GM23338 (cell line): ENCODE measurements at regions not wholly inside any gene's neighbourhood (a gene's known extent, or its start where the extent isn't known, plus 50 kb on each side); places are given as distances from the start of the nearest gene placed in this dataset.

Source experiments
- ATAC-seq: fragments of 200-7000 bp; cut with Tn5 transposase; 3 replicates; pipeline ENCODE4 v1.9.1; 2020
- DNase-seq: peaks from one replicate; pipeline ENCODE4 v3.0.0-alpha.2; 2015; ENCODE audit warnings: low spot score
- H2AFZ ChIP-seq: fragments of 200-600 bp; sonication (generic); 2 replicates; pipeline ENCODE4 v1.8.0; 2016; ENCODE audit warnings: antibody characterized with exemption, mild to moderate bottlenecking, moderate library complexity
- H3F3A ChIP-seq: fragments of 200-600 bp; sonication (generic); replicated peaks from 2 replicates; pipeline ENCODE4 v1.8.0; 2017; ENCODE audit warnings: antibody characterized with exemption, mixed run types, low read depth
- H3K27ac ChIP-seq: fragments of 200-600 bp; sonication (generic); 2 replicates; pipeline ENCODE4 v1.6.1; 2016; ENCODE audit warnings: low read depth
- H3K27me3 ChIP-seq: fragments of 200-600 bp; sonication (generic); 2 replicates; pipeline ENCODE4 v1.8.0; 2016; ENCODE audit warnings: mild to moderate bottlenecking, mixed run types, moderate library complexity; ENCODE audit not compliant: insufficient read depth
- H3K36me3 ChIP-seq: fragments of 200-600 bp; sonication (generic); 2 replicates; pipeline ENCODE4 v1.8.0; 2016; ENCODE audit warnings: mild to moderate bottlenecking; ENCODE audit not compliant: insufficient read depth
- H3K4me1 ChIP-seq: fragments of 200-600 bp; sonication (generic); 2 replicates; pipeline ENCODE4 v1.8.0; 2016; ENCODE audit warnings: mild to moderate bottlenecking, moderate library complexity; ENCODE audit not compliant: insufficient read depth
- H3K4me2 ChIP-seq: fragments of 200-600 bp; sonication (generic); 2 replicates; pipeline ENCODE4 v1.7.1; 2017; ENCODE audit warnings: mixed run types
- H3K4me3 ChIP-seq: fragments of 200-600 bp; sonication (generic); 2 replicates; pipeline ENCODE4 v1.6.1; 2016; ENCODE audit warnings: mixed run types
- H3K79me2 ChIP-seq: fragments of 200-600 bp; sonication (generic); replicated peaks from 2 replicates; pipeline ENCODE4 v1.8.0; 2017; ENCODE audit warnings: mild to moderate bottlenecking; ENCODE audit not compliant: insufficient read depth
- H3K9me2 ChIP-seq: fragments of 200-600 bp; sonication (generic); 2 replicates; pipeline ENCODE4 v1.8.0; 2017; ENCODE audit not compliant: insufficient read depth
- H4K20me1 ChIP-seq: fragments of 200-600 bp; sonication (generic); replicated peaks from 2 replicates; pipeline ENCODE4 v1.8.0; 2017; ENCODE audit warnings: mild to moderate bottlenecking; ENCODE audit not compliant: insufficient read depth
- H3K27ac Mint-ChIP-seq: 2 replicates; pipeline ENCODE4 v1.8.0; 2020; ENCODE audit warnings: inconsistent platforms, mild to moderate bottlenecking, moderate library complexity, mixed read lengths
- H3K27me3 Mint-ChIP-seq: 3 replicates; pipeline ENCODE4 v1.8.0; 2022; ENCODE audit warnings: low read depth, mild to moderate bottlenecking, moderate library complexity, mixed read lengths, inconsistent platforms; ENCODE audit not compliant: insufficient read depth, poor library complexity
- H3K36me3 Mint-ChIP-seq: 3 replicates; pipeline ENCODE4 v1.8.0; 2021; ENCODE audit warnings: low read depth, mild to moderate bottlenecking, inconsistent platforms, moderate library complexity, mixed read lengths
- H3K4me1 Mint-ChIP-seq: 3 replicates; pipeline ENCODE4 v1.8.0; 2020; ENCODE audit warnings: mild to moderate bottlenecking, inconsistent platforms, mixed read lengths
- H3K4me3 Mint-ChIP-seq: 3 replicates; pipeline ENCODE4 v1.8.0; 2021; ENCODE audit warnings: moderate library complexity, mild to moderate bottlenecking, inconsistent platforms, mixed read lengths
- H3K9me3 Mint-ChIP-seq: 3 replicates; pipeline ENCODE4 v1.8.0; 2020; ENCODE audit warnings: moderate library complexity, mild to moderate bottlenecking, inconsistent platforms, mixed read lengths
- EZH2 ChIP-seq: fragments of 200-600 bp; sonication (generic); IDR thresholded peaks from one replicate; pipeline ENCODE4 v1.8.0; 2017; ENCODE audit warnings: antibody characterized with exemption, mild to moderate bottlenecking, low read depth; ENCODE audit not compliant: unreplicated experiment
- EZH2phosphoT487 ChIP-seq: fragments of 200-600 bp; sonication (generic); IDR thresholded peaks from one replicate; pipeline ENCODE4 v1.8.1; 2018; ENCODE audit warnings: antibody characterized with exemption; ENCODE audit not compliant: unreplicated experiment
- JUNB ChIP-seq: IDR thresholded peaks from one replicate; pipeline ENCODE4 v1.6.1; 2016; ENCODE audit warnings: antibody characterized with exemption; ENCODE audit not compliant: unreplicated experiment
- NANOG ChIP-seq: IDR thresholded peaks from 2 replicates; pipeline ENCODE4 v1.6.1; 2016; ENCODE audit warnings: antibody characterized with exemption, borderline replicate concordance
- POLR2AphosphoS5 ChIP-seq: IDR thresholded peaks from 2 replicates; pipeline ENCODE4 v1.6.1; 2016; ENCODE audit warnings: antibody characterized with exemption, low read depth
- STAT1 ChIP-seq: IDR thresholded peaks from one replicate; pipeline ENCODE4 v1.6.1; 2016; ENCODE audit warnings: antibody characterized with exemption; ENCODE audit not compliant: unreplicated experiment
- ZNF114 ChIP-seq: fragments of 250-450 bp; sonication (Bioruptor Pico); IDR thresholded peaks from 2 replicates; pipeline ENCODE4 v1.5.0; 2020; ENCODE audit warnings: mild to moderate bottlenecking, moderate library complexity
- ZNF331 ChIP-seq: fragments of 250-450 bp; sonication (Bioruptor Pico); IDR thresholded peaks from 2 replicates; pipeline ENCODE4 v1.5.0; 2020; ENCODE audit warnings: low read depth, mild to moderate bottlenecking, moderate library complexity
- TF ChIP-seq, protein P1 (sequence below): IDR thresholded peaks from one replicate; pipeline ENCODE4 v1.6.1; 2018; ENCODE audit warnings: antibody characterized with exemption; ENCODE audit not compliant: unreplicated experiment
- TF ChIP-seq, protein P2 (sequence below), 2 experiments: fragments of 200-600 bp in 1 of 2; sonication (generic) in 1 of 2; conservative IDR thresholded peaks; 2 replicates each; pipeline versions ENCODE4 v1.5.1 to v1.6.1; 2016 to 2017; ENCODE audit warnings: antibody characterized with exemption in 2 of 2, low read depth in 2 of 2, mild to moderate bottlenecking in 2 of 2, moderate library complexity in 1 of 2
- TF ChIP-seq, protein P3 (sequence below): IDR thresholded peaks from 2 replicates; pipeline ENCODE4 v1.6.1; 2016; ENCODE audit warnings: antibody characterized with exemption

DNA sequence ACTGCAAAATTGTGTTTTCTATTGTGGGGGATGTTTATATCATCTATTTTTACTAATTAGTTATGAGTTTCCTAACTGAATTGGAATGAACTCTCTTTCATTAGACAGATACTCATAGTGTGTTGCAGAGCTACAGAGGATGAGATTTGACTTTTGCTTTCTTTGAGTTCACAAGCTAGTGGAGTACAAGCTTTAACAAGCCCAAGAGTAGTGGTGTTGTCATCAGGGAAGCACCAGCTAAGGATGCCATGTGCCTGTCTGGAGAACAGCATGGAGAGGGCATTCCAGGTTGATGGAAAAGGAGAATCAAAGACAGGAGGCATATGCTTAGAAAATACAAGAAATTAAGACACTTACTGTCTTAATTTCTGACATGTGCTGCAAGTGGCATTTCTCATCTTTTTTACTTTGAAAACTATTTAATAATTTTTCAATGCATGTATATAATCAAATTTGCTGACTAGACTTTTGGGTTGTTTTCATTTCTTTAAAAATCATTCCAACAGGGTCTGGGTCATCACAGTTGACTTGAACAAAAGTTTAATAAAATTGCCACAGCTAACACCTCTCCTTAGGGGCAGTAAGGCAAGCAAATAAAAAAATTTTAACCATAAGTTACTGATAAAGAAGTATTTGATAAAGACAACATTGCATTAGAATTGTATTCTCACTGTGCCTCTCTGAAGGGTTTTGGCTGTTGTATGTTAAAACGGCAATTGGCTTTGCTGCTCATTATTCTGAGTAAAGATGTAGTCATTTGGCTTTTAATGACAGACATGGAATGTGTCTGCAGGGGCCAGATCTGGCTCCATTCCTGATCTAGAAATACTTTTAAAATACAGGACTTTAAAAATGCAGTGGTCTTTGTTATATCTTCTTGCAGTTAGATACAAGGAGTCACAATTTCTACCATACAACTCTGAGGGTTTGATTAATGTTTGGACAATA lies 323.7 kb upstream of the CDH11 start:
- no peak overlapping the region for H3K27ac Mint-ChIP-seq
- no peak overlapping the region for H3K27ac ChIP-seq
- no peak overlapping the region for H3K4me2 ChIP-seq
- no peaks in the 10 kb centered on the region for H3K4me1 ChIP-seq
- TF ChIP-seq EZH2phosphoT487 (no peak), JUNB (no peak), ZNF331 (no peak), ZNF114 (CRISPR knock-in tag) (no peak)
- TF ChIP-seq, protein P1, sequence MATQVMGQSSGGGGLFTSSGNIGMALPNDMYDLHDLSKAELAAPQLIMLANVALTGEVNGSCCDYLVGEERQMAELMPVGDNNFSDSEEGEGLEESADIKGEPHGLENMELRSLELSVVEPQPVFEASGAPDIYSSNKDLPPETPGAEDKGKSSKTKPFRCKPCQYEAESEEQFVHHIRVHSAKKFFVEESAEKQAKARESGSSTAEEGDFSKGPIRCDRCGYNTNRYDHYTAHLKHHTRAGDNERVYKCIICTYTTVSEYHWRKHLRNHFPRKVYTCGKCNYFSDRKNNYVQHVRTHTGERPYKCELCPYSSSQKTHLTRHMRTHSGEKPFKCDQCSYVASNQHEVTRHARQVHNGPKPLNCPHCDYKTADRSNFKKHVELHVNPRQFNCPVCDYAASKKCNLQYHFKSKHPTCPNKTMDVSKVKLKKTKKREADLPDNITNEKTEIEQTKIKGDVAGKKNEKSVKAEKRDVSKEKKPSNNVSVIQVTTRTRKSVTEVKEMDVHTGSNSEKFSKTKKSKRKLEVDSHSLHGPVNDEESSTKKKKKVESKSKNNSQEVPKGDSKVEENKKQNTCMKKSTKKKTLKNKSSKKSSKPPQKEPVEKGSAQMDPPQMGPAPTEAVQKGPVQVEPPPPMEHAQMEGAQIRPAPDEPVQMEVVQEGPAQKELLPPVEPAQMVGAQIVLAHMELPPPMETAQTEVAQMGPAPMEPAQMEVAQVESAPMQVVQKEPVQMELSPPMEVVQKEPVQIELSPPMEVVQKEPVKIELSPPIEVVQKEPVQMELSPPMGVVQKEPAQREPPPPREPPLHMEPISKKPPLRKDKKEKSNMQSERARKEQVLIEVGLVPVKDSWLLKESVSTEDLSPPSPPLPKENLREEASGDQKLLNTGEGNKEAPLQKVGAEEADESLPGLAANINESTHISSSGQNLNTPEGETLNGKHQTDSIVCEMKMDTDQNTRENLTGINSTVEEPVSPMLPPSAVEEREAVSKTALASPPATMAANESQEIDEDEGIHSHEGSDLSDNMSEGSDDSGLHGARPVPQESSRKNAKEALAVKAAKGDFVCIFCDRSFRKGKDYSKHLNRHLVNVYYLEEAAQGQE, result no peak
- TF ChIP-seq, protein P2, sequence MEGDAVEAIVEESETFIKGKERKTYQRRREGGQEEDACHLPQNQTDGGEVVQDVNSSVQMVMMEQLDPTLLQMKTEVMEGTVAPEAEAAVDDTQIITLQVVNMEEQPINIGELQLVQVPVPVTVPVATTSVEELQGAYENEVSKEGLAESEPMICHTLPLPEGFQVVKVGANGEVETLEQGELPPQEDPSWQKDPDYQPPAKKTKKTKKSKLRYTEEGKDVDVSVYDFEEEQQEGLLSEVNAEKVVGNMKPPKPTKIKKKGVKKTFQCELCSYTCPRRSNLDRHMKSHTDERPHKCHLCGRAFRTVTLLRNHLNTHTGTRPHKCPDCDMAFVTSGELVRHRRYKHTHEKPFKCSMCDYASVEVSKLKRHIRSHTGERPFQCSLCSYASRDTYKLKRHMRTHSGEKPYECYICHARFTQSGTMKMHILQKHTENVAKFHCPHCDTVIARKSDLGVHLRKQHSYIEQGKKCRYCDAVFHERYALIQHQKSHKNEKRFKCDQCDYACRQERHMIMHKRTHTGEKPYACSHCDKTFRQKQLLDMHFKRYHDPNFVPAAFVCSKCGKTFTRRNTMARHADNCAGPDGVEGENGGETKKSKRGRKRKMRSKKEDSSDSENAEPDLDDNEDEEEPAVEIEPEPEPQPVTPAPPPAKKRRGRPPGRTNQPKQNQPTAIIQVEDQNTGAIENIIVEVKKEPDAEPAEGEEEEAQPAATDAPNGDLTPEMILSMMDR (conservative IDR thresholded peaks at IDR 0.05; ENCODE audit: low read depth in 2 of 2), result no peak
- TF ChIP-seq, protein P3, sequence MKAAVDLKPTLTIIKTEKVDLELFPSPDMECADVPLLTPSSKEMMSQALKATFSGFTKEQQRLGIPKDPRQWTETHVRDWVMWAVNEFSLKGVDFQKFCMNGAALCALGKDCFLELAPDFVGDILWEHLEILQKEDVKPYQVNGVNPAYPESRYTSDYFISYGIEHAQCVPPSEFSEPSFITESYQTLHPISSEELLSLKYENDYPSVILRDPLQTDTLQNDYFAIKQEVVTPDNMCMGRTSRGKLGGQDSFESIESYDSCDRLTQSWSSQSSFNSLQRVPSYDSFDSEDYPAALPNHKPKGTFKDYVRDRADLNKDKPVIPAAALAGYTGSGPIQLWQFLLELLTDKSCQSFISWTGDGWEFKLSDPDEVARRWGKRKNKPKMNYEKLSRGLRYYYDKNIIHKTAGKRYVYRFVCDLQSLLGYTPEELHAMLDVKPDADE, result no peak
- H3K4me1 Mint-ChIP-seq, result peaks cover 10% of the 10 kb centered on the region
- no peaks in the 10 kb centered on the region for H3F3A ChIP-seq
- peaks cover 19% of the 10 kb centered on the region for H3K9me3 Mint-ChIP-seq
- H3K27me3 ChIP-seq, result no peaks in the 10 kb centered on the region
- H3K79me2 ChIP-seq, result no peaks in the 10 kb centered on the region
- no peak overlapping the region for H2AFZ ChIP-seq
- no peak for DNase-seq
- no peak overlapping the region for H3K4me3 ChIP-seq
- H4K20me1 ChIP-seq, result no peaks in the 10 kb centered on the region
- no peak for ATAC-seq
- H3K4me3 Mint-ChIP-seq, result no peak overlapping the region
- H3K27me3 Mint-ChIP-seq, result peaks cover 2% of the 10 kb centered on the region
- peaks cover 16% of the 10 kb centered on the region; the same call in 2 of the 3 replicates for H3K36me3 Mint-ChIP-seq
- H3K9me2 ChIP-seq, result peaks cover 9% of the 10 kb centered on the region; the same call in 1 of the 2 replicates
- H3K36me3 ChIP-seq, result no peaks in the 10 kb centered on the region

DNA sequence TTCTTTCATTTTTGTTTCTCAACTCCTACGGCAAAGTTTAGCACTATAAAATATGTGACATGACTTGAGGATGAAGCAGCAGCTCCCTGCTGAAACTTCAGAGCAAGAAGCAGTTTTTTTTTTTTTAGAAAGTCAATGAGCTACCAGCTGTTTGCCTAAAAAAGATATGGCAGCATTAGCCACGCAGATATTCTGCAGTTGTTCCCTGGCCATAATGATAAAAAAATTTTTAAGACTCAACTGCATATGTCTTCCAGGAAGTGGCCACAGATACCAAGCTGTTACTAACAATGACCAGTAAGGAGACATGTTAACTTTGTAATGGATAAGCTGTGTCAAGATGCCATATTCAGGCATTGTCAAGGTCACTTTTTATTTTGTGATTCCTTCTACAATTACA lies 319.6 kb upstream of the CDH11 start:
- H3K9me3 Mint-ChIP-seq, result peaks cover 2% of the 10 kb centered on the region; the same call in 2 of the 3 replicates
- no peaks in the 10 kb centered on the region for H4K20me1 ChIP-seq
- no peaks in the 10 kb centered on the region for H3K27me3 Mint-ChIP-seq
- H3K27ac ChIP-seq, result no peak overlapping the region
- DNase-seq (no peak), ATAC-seq (no peak)
- H3K27me3 ChIP-seq, result no peaks in the 10 kb centered on the region
- H3K36me3 ChIP-seq, result no peaks in the 10 kb centered on the region
- no peaks in the 10 kb centered on the region for H3K9me2 ChIP-seq
- H3F3A ChIP-seq, result no peaks in the 10 kb centered on the region
- no peaks in the 10 kb centered on the region for H3K4me1 ChIP-seq
- no peak overlapping the region for H3K4me2 ChIP-seq
- no peaks in the 10 kb centered on the region for H3K36me3 Mint-ChIP-seq
- peaks cover 7% of the 10 kb centered on the region for H3K4me1 Mint-ChIP-seq
- no peak overlapping the region for H3K27ac Mint-ChIP-seq
- no peak overlapping the region for H3K4me3 ChIP-seq
- no peak overlapping the region for H2AFZ ChIP-seq
- H3K79me2 ChIP-seq, result no peaks in the 10 kb centered on the region
- no peak overlapping the region for H3K4me3 Mint-ChIP-seq
- TF ChIP-seq ZNF114 (CRISPR knock-in tag), result no peak
- no peak for TF ChIP-seq POLR2AphosphoS5
- no peak for TF ChIP-seq NANOG
- TF ChIP-seq EZH2phosphoT487, result no peak
- no peak for TF ChIP-seq ZNF331
- TF ChIP-seq, protein P1, result no peak
- no peak for TF ChIP-seq JUNB
- TF ChIP-seq EZH2, result no peak
- TF ChIP-seq STAT1, result no peak
